ENCODE measurements at regions not wholly inside any gene's neighbourhood (a gene's known extent, or its start where the extent isn't known, plus 50 kb on each side); places are given as distances from the start of the nearest gene placed in this dataset.
"Not testable (repeated sequence)": the region's sequence is repeated elsewhere in the genome, so short reads cannot be mapped to it uniquely, and the experiment has no call there.

GRCh38 chr6:8941577-8941976, 506.2 kb upstream of the SLC35B3 start:
- in situ Hi-C loops (cut with HindIII; ENCODE audit: low sequenced_read_pairs), result no loop called here
- DNase-seq (ENCODE audit: low read depth), result no peak
- TF ChIP-seq CTCF (IDR thresholded peaks at IDR 0.05; ENCODE audit: low read depth, low read length, missing control alignments), result no peak
- no peak overlapping the region for H3K4me3 ChIP-seq (ENCODE audit: low read depth, low read length)

DNA sequence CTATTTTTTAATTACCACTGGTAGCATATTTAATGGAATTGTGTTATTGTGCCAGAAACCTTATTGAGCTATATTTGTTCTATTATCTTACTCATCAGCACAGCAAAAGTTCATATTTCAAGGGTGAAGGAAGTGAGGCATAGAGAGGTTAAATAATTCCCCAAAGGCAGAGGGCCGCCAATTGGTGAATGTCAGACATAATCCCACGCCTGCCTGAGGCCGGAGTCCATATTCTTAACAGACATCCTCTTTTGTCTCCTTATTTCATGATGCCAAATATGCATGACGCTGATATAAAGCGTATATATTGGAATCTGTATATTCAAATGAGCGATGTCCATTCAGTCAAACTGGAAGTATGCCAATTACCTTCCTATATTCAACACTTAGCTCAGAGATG, 505.0 kb upstream of the SLC35B3 start:
- H3K4me3 ChIP-seq (ENCODE audit: low read depth, low read length), result no peak overlapping the region
- in situ Hi-C loops (cut with HindIII; ENCODE audit: low sequenced_read_pairs), result no loop called here
- no peak for DNase-seq (ENCODE audit: low read depth)
- no peak for TF ChIP-seq CTCF (IDR thresholded peaks at IDR 0.05; ENCODE audit: low read depth, low read length, missing control alignments)

DNA sequence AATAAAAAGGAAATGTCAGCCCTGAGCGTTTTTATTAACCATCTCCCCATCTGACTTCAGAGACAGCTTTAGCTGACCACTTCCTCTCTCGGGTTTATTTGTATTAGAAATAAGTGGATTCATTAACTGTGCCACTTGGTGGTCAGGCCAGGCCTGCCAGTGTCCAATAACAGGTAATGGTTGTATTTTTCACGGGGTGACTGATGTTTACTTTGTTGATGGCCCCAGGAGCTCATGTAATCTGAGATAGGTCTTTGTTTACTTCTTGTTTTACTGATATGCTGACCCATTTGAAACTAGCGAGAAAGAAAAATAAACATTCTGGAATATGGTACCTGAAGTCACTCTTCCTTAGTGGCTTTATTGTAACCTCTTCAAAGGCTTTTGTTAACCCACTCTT, 504.3 kb upstream of the SLC35B3 start:
- in situ Hi-C loops (cut with HindIII; ENCODE audit: low sequenced_read_pairs), result no loop called here

GRCh38 chr6:8934318-8934717, 499.0 kb upstream of the SLC35B3 start:
- in situ Hi-C loops (cut with HindIII; ENCODE audit: low sequenced_read_pairs), result no loop called here
- TF ChIP-seq CTCF (IDR thresholded peaks at IDR 0.05; ENCODE audit: low read depth, low read length, missing control alignments), result no peak
- no peak overlapping the region for H3K4me3 ChIP-seq (ENCODE audit: low read depth, low read length)
- DNase-seq (ENCODE audit: low read depth), result no peak

More for the DNA sequence above, 504.3 kb upstream of the SLC35B3 start:
- H3K4me3 ChIP-seq (ENCODE audit: low read depth, low read length), result no peak overlapping the region
- DNase-seq (ENCODE audit: low read depth), result no peak
- no peak for TF ChIP-seq CTCF (IDR thresholded peaks at IDR 0.05; ENCODE audit: low read depth, low read length, missing control alignments)

DNA sequence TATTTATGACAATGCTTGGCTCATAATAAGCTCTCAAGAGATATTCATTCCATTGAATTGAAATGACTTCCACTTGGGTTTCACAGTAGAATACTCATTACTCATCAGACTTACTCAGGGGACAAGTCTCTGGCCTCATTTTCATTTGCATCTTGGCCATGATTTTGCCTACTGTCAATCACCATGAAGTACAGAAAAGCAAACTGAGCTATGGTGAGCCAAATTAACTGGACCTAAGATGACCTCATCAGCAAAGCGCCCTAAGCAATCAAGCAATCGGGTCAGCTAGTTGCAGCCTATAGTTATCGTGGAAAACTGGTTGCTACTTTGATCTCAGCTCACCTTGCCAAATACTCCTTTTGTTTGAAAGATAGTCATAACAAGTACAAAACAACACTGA, 494.7 kb upstream of the SLC35B3 start:
- in situ Hi-C loops (cut with HindIII; ENCODE audit: low sequenced_read_pairs), result no loop called here
- no peak overlapping the region for H3K4me3 ChIP-seq (ENCODE audit: low read depth, low read length)
- DNase-seq (ENCODE audit: low read depth), result no peak
- TF ChIP-seq CTCF (IDR thresholded peaks at IDR 0.05; ENCODE audit: low read depth, low read length, missing control alignments), result no peak

- H3K4me3 ChIP-seq (ENCODE audit: low read depth, low read length); DNase-seq (ENCODE audit: low read depth); in situ Hi-C loops (cut with HindIII; ENCODE audit: low sequenced_read_pairs): not testable (repeated sequence)
Observed at GRCh38 chr6:8920244-8920643, 484.9 kb upstream of the SLC35B3 start.

GRCh38 chr6:8918196-8918595, 482.9 kb upstream of the SLC35B3 start:
- in situ Hi-C loops (cut with HindIII; ENCODE audit: low sequenced_read_pairs), result no loop called here
- DNase-seq (ENCODE audit: low read depth), result no peak
- TF ChIP-seq CTCF (IDR thresholded peaks at IDR 0.05; ENCODE audit: low read depth, low read length, missing control alignments), result no peak
- no peak overlapping the region for H3K4me3 ChIP-seq (ENCODE audit: low read depth, low read length)
